Activated naive CD8-positive, alpha-beta T cell (primary cell): ENCODE measurements at regions not wholly inside any gene's neighbourhood (a gene's known extent, or its start where the extent isn't known, plus 50 kb on each side); places are given as distances from the start of the nearest gene placed in this dataset.

Experiments
- H3K27ac Mint-ChIP-seq: one replicate; pipeline ENCODE4 v1.8.0; 2021; ENCODE audit warnings: mixed read lengths
- H3K27me3 Mint-ChIP-seq: one replicate; pipeline ENCODE4 v1.8.0; 2021; ENCODE audit warnings: mixed read lengths
- H3K36me3 Mint-ChIP-seq: one replicate; pipeline ENCODE4 v1.8.0; 2021; ENCODE audit warnings: mixed read lengths
- H3K4me1 Mint-ChIP-seq: one replicate; pipeline ENCODE4 v1.8.0; 2021; ENCODE audit warnings: low read depth, mixed read lengths
- H3K4me3 Mint-ChIP-seq: one replicate; pipeline ENCODE4 v1.8.0; 2021; ENCODE audit warnings: mild to moderate bottlenecking, mixed read lengths
- H3K9me3 Mint-ChIP-seq: one replicate; pipeline ENCODE4 v1.8.0; 2021; ENCODE audit warnings: low read depth, mixed read lengths

GRCh38 chr19:31668921-31669320, 319.7 kb upstream of the TSHZ3 start:
- Mint-ChIP-seq H3K27me3 (peaks cover 6% of the 10 kb centered on the region), H3K27ac (no peak overlapping the region), H3K4me1 (no peaks in the 10 kb centered on the region), H3K4me3 (no peak overlapping the region), H3K9me3 (no peaks in the 10 kb centered on the region), H3K36me3 (no peaks in the 10 kb centered on the region)

GRCh38 chr19:31670931-31671330, 321.7 kb upstream of the TSHZ3 start:
- no peaks in the 10 kb centered on the region for H3K9me3 Mint-ChIP-seq
- H3K27me3 Mint-ChIP-seq: peaks cover 6% of the 10 kb centered on the region
- no peaks in the 10 kb centered on the region for H3K4me1 Mint-ChIP-seq
- no peak overlapping the region for H3K4me3 Mint-ChIP-seq
- no peak overlapping the region for H3K27ac Mint-ChIP-seq
- H3K36me3 Mint-ChIP-seq: no peaks in the 10 kb centered on the region

DNA sequence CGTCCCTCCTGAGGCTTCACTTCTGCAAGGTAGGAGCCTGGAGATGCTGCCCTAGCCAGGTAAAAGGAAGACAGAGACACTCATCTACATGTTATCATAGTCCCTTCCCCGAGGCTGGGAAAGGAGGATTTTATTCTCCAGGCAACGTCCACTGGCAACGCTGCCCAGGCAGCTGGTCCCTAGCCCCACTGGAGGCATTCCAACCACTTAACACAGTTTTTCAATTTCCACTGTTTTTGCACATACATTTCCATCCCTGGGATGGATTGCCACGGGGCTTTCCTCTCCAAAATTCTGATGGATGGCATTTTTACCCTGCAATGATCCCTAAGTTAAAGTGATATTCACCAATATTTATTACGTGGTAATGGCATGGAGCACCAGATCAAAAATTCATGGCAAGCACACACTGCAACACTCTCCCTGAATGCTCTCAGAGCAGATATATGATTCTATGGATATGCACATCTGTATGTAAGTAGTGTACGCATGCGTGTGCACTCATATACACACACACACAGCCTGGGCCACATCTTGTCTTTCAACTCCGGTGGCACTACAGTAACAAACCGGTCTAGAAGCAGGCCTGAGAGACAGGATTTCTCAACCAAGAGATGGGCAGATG, 322.3 kb upstream of the TSHZ3 start:
- H3K4me1 Mint-ChIP-seq: no peaks in the 10 kb centered on the region
- no peak overlapping the region for H3K4me3 Mint-ChIP-seq
- H3K36me3 Mint-ChIP-seq: no peaks in the 10 kb centered on the region
- H3K27ac Mint-ChIP-seq: no peak overlapping the region
- no peaks in the 10 kb centered on the region for H3K9me3 Mint-ChIP-seq
- H3K27me3 Mint-ChIP-seq: peaks cover 6% of the 10 kb centered on the region

GRCh38 chr19:31674503-31675192, 325.4 kb upstream of the TSHZ3 start:
- H3K9me3 Mint-ChIP-seq: no peaks in the 10 kb centered on the region
- H3K27me3 Mint-ChIP-seq: peaks cover 8% of the 10 kb centered on the region
- H3K27ac Mint-ChIP-seq: no peak overlapping the region
- H3K4me3 Mint-ChIP-seq: no peak overlapping the region
- H3K36me3 Mint-ChIP-seq: no peaks in the 10 kb centered on the region
- H3K4me1 Mint-ChIP-seq: no peaks in the 10 kb centered on the region

DNA sequence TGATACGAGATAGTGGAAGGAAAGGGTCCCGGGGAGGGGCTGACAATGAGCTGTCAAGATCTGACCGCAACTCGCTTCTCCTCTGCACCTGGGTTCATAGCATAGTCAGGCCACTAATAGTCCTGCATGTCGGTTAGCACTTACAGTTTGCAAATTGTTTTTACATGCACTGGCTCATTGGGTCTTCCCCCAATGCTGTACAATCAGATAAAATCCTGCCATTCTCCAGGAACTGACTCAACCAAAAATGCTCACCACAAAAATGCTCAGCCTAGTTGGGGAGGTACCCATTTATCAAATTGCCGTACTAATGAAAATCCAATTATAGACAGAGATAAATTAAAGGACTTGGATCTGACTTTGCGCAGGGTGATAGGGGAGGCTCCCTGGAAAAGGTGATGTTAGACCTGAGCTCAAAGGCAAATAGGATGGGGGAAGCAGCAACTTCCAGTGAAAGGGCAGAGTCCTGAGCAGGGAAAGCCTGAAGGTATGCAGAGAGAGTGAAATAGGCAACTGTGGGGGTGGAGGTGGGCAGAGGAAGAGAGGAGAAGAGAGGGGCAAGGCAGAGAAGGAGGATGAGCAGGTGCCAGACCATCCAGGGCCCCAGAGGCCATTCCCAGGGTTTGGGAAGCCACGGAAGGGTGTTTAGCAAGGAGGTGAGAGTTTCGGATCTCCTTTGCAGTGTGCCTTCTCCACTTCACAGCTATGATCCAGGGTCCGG, 326.1 kb upstream of the TSHZ3 start:
- H3K36me3 Mint-ChIP-seq: no peaks in the 10 kb centered on the region
- H3K4me1 Mint-ChIP-seq: no peaks in the 10 kb centered on the region
- H3K27ac Mint-ChIP-seq: no peak overlapping the region
- no peak overlapping the region for H3K4me3 Mint-ChIP-seq
- H3K9me3 Mint-ChIP-seq: no peaks in the 10 kb centered on the region
- peaks cover 8% of the 10 kb centered on the region for H3K27me3 Mint-ChIP-seq

GRCh38 chr19:31676271-31677004, 327.2 kb upstream of the TSHZ3 start:
- Mint-ChIP-seq H3K27ac (no peak overlapping the region), H3K9me3 (no peaks in the 10 kb centered on the region), H3K36me3 (no peaks in the 10 kb centered on the region), H3K27me3 (peaks cover 8% of the 10 kb centered on the region), H3K4me3 (no peak overlapping the region), H3K4me1 (no peaks in the 10 kb centered on the region)

- H3K36me3 Mint-ChIP-seq: no peaks in the 10 kb centered on the region
- no peaks in the 10 kb centered on the region for H3K4me1 Mint-ChIP-seq
- no peaks in the 10 kb centered on the region for H3K9me3 Mint-ChIP-seq
- H3K27me3 Mint-ChIP-seq: peaks cover 6% of the 10 kb centered on the region
- no peak overlapping the region for H3K4me3 Mint-ChIP-seq
- H3K27ac Mint-ChIP-seq: no peak overlapping the region
These were observed 329.2 kb upstream of the TSHZ3 start for GRCh38 chr19:31678421-31678820.

DNA sequence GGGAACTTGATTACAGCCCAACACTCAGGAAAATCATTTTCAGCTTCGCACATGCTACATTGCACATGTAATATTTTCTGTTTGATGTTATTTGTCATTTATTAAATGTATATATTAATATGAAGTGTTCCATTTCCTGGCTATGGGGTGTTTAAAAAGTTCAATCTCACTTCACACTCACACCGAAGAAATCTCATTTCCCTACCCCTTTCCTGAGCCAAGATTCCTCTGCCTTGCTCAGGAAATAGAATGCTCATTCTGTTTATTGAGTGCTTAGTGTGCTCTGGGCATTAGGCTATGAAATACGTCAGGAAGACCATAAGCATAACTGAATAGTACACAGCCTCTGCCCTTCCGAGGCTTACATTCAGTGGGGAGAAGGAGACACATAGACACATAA, 331.9 kb upstream of the TSHZ3 start:
- Mint-ChIP-seq H3K4me3 (no peak overlapping the region), H3K27ac (no peak overlapping the region), H3K36me3 (no peaks in the 10 kb centered on the region), H3K4me1 (no peaks in the 10 kb centered on the region), H3K9me3 (peaks cover 13% of the 10 kb centered on the region), H3K27me3 (peaks cover 5% of the 10 kb centered on the region)

- Mint-ChIP-seq H3K4me1 (no peaks in the 10 kb centered on the region), H3K27ac (no peak overlapping the region), H3K4me3 (no peak overlapping the region)
These were observed 344.1 kb upstream of the TSHZ3 start for GRCh38 chr19:31693131-31693932.

DNA sequence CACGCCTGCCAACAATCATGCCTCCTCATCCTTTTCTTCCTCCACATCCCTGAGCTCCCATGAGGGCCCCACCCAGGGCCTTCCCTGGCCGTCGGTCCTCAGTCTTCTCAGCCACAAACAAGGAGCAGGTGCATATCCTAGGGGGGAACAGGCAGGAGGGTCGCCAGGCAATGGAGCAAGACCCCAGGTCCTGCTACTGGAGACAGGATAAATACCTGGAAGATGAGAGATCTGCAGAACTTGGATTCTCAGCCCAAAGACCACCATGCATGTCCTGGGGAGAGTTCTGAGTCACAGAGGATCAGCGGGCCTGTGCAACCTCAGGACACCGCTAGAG, 344.7 kb upstream of the TSHZ3 start:
- peaks cover 6% of the 10 kb centered on the region for H3K27me3 Mint-ChIP-seq
- H3K4me3 Mint-ChIP-seq: no peak overlapping the region
- H3K9me3 Mint-ChIP-seq: peaks cover 5% of the 10 kb centered on the region

More at GRCh38 chr19:31693131-31693932, 344.1 kb upstream of the TSHZ3 start:
- Mint-ChIP-seq H3K9me3 (peaks cover 5% of the 10 kb centered on the region), H3K27me3 (peaks cover 6% of the 10 kb centered on the region), H3K36me3 (no peaks in the 10 kb centered on the region)

GRCh38 chr19:31694761-31695160, 345.5 kb upstream of the TSHZ3 start:
- no peak overlapping the region for H3K4me3 Mint-ChIP-seq
- peaks cover 2% of the 10 kb centered on the region for H3K9me3 Mint-ChIP-seq
- no peaks in the 10 kb centered on the region for H3K36me3 Mint-ChIP-seq
- no peaks in the 10 kb centered on the region for H3K4me1 Mint-ChIP-seq
- no peak overlapping the region for H3K27ac Mint-ChIP-seq
- peaks cover 6% of the 10 kb centered on the region for H3K27me3 Mint-ChIP-seq

More for the DNA sequence above, 344.7 kb upstream of the TSHZ3 start:
- H3K4me1 Mint-ChIP-seq: no peaks in the 10 kb centered on the region
- H3K27ac Mint-ChIP-seq: no peak overlapping the region
- H3K36me3 Mint-ChIP-seq: no peaks in the 10 kb centered on the region

DNA sequence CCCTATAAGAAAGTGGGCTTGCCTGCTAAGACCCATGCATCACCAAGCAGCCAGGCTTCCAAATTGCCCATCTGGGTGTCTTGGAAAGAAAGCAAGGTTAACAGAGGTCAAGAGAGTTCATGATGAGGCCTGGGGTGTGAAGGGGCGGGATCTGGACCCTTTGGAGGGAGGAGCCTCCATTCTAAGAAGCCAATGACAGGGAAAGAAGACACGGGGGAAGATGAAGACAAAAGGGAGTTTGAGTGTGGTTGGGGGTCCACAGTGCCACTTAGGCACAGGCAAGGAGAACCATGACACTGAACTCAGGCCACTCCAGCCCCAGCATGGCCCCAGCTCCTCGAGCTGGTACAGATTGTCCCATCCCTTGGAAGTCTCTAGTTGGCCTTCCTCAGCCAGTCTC, 350.2 kb upstream of the TSHZ3 start:
- peaks cover 6% of the 10 kb centered on the region for H3K27me3 Mint-ChIP-seq
- H3K9me3 Mint-ChIP-seq: peaks cover 6% of the 10 kb centered on the region
- no peak overlapping the region for H3K27ac Mint-ChIP-seq
- no peaks in the 10 kb centered on the region for H3K4me1 Mint-ChIP-seq
- no peaks in the 10 kb centered on the region for H3K36me3 Mint-ChIP-seq
- H3K4me3 Mint-ChIP-seq: no peak overlapping the region

DNA sequence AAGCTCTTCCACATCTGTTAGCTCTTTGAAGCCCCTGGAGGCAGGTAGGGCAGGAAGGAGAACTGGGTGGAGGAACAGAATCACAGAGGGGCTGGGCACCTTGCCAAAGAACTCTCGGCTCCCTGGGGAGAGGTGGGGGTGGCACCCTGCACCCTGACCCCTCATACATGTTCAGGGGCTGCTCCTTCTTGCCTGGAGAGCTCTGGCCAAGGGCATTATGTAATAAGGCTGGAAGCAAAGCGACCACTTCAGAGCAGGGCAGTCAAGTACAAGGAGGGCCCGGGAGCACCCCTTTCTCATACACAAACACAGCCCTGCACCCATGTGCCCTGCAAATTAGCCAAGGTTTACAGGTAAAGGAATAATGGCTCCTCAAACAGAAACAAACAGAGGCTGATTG, 351.9 kb upstream of the TSHZ3 start:
- Mint-ChIP-seq H3K4me1 (no peaks in the 10 kb centered on the region), H3K27me3 (no peaks in the 10 kb centered on the region), H3K36me3 (no peaks in the 10 kb centered on the region), H3K27ac (no peak overlapping the region), H3K9me3 (peaks cover 6% of the 10 kb centered on the region), H3K4me3 (no peak overlapping the region)

DNA sequence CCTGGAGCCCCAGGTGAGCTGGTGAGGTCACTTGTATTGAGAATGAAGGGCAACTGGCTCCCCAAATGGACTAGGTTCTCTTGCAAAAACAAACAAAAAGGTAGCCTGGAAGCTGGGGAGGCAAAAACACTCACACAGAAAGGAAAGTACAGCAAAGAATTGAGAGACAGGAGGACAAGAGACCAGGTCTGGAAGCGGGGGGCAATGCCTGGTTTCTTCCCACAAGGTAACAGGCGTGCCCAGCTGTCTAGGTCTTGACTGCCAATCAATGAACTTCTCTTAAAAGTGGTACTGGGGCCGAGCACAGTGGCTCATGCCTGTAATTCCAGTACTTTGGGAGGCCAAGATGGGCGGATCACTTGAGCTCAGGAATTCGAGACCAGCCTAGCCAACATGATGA, 356.4 kb upstream of the TSHZ3 start:
- H3K4me3 Mint-ChIP-seq: no peak overlapping the region
- H3K27me3 Mint-ChIP-seq: no peaks in the 10 kb centered on the region
- peaks cover 6% of the 10 kb centered on the region for H3K9me3 Mint-ChIP-seq
- H3K27ac Mint-ChIP-seq: no peak overlapping the region
- H3K36me3 Mint-ChIP-seq: no peaks in the 10 kb centered on the region
- H3K4me1 Mint-ChIP-seq: no peaks in the 10 kb centered on the region
